ENCODE measurements at regions not wholly inside any gene's neighbourhood (a gene's known extent, or its start where the extent isn't known, plus 50 kb on each side); places are given as distances from the start of the nearest gene placed in this dataset.

GRCh38 chr1:98034505-98034904, 113.7 kb upstream of the DPYD start:
- H3K4me3 ChIP-seq (ENCODE audit: control insufficient read depth, low read depth, low read length), result no peak overlapping the region
- no peak for DNase-seq (ENCODE audit: low read depth)
- no peak for TF ChIP-seq CTCF (IDR thresholded peaks at IDR 0.05; ENCODE audit: control insufficient read depth, insufficient read depth, low read depth, low read length, missing control alignments)

- no peak overlapping the region for H3K4me3 ChIP-seq (ENCODE audit: control insufficient read depth, low read depth, low read length)
- no peak for DNase-seq (ENCODE audit: low read depth)
- TF ChIP-seq CTCF (IDR thresholded peaks at IDR 0.05; ENCODE audit: control insufficient read depth, insufficient read depth, low read depth, low read length, missing control alignments), result no peak
Observed at GRCh38 chr1:98032958-98033357, 112.1 kb upstream of the DPYD start.

- DNase-seq (ENCODE audit: low read depth), result no peak
- H3K4me3 ChIP-seq (ENCODE audit: control insufficient read depth, low read depth, low read length), result no peak overlapping the region
- TF ChIP-seq CTCF (IDR thresholded peaks at IDR 0.05; ENCODE audit: control insufficient read depth, insufficient read depth, low read depth, low read length, missing control alignments), result no peak
Observed at GRCh38 chr1:98030976-98031375, 110.1 kb upstream of the DPYD start.

- TF ChIP-seq CTCF (IDR thresholded peaks at IDR 0.05; ENCODE audit: control insufficient read depth, insufficient read depth, low read depth, low read length, missing control alignments), result no peak
- no peak for DNase-seq (ENCODE audit: low read depth)
- no peak overlapping the region for H3K4me3 ChIP-seq (ENCODE audit: control insufficient read depth, low read depth, low read length)
Observed at GRCh38 chr1:98030483-98030882, 109.6 kb upstream of the DPYD start.

GRCh38 chr1:98028800-98029199, 108.0 kb upstream of the DPYD start:
- no peak overlapping the region for H3K4me3 ChIP-seq (ENCODE audit: control insufficient read depth, low read depth, low read length)

GRCh38 chr1:98027103-98027705, 106.4 kb upstream of the DPYD start:
- no peak for DNase-seq (ENCODE audit: low read depth)
- TF ChIP-seq CTCF (IDR thresholded peaks at IDR 0.05; ENCODE audit: control insufficient read depth, insufficient read depth, low read depth, low read length, missing control alignments), result no peak
- no peak overlapping the region for H3K4me3 ChIP-seq (ENCODE audit: control insufficient read depth, low read depth, low read length)

More at GRCh38 chr1:98028800-98029199, 108.0 kb upstream of the DPYD start:
- DNase-seq (ENCODE audit: low read depth), result no peak
- TF ChIP-seq CTCF (IDR thresholded peaks at IDR 0.05; ENCODE audit: control insufficient read depth, insufficient read depth, low read depth, low read length, missing control alignments), result no peak

- TF ChIP-seq CTCF (IDR thresholded peaks at IDR 0.05; ENCODE audit: control insufficient read depth, insufficient read depth, low read depth, low read length, missing control alignments), result no peak
- no peak overlapping the region for H3K4me3 ChIP-seq (ENCODE audit: control insufficient read depth, low read depth, low read length)
- DNase-seq (ENCODE audit: low read depth), result no peak
Observed at GRCh38 chr1:98025858-98026257, 105.0 kb upstream of the DPYD start.
